CD4-positive, alpha-beta T cell treated with Interleukin-10 for 1 hour (primary cell): ENCODE measurements at regions not wholly inside any gene's neighbourhood (a gene's known extent, or its start where the extent isn't known, plus 50 kb on each side); places are given as distances from the start of the nearest gene placed in this dataset.
A peak's percentile ranks its signal among the peaks of the same experiment; 100 is the strongest.
"Not testable (repeated sequence)": the region's sequence is repeated elsewhere in the genome, so short reads cannot be mapped to it uniquely, and the experiment has no call there.

Experiments
- DNase-seq: peaks from one replicate; pipeline ENCODE4 v3.0.0-alpha.2; 2020

DNA sequence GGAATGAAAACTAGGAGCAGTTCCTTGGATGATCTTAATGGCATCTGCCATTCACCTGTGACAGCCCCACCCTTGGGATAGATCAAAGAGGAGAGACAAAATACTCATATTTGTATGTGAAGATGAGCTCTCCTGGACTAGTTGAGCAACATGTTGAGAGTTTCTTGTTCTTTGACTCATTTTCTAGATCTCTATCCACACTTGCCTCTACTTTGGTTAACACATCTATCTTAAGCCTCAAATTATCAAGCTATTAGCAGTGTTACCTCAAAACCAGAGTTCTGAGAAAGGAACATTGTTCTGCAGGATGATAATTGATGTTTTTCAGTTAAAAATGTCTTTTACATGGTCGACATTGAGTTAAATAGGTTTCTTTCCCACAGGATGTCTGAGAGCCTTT lies 94.2 kb upstream of the TEX13D start:
- no peak for DNase-seq

- peak; percentile 33 for DNase-seq
Observed at GRCh38 chrX:124239324-124239723, 93.1 kb upstream of the TEX13D start.

GRCh38 chrX:124239911-124240310 lies 92.5 kb upstream of the TEX13D start:
- peak; percentile 56 for DNase-seq

DNA sequence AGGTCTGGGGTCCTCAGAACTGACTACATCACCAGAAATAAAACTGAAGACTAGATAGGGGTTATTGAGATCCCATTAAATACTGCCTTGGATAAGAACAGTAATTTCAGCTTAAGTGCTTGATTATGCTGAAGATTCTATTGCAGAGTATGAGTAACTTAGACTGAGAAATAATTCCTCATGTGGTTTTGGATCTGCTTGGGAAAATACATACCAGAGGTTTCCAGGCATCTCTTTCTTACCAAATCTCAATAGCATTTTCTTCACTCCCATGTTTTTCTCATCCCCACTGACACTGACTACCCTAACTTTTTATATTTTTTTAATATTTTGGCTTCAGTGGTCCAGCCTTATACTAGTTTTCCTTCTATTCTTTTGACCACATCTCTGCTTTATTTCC lies 92.0 kb upstream of the TEX13D start:
- DNase-seq: no peak

GRCh38 chrX:124242131-124242530 lies 90.3 kb upstream of the TEX13D start:
- DNase-seq: no peak

DNA sequence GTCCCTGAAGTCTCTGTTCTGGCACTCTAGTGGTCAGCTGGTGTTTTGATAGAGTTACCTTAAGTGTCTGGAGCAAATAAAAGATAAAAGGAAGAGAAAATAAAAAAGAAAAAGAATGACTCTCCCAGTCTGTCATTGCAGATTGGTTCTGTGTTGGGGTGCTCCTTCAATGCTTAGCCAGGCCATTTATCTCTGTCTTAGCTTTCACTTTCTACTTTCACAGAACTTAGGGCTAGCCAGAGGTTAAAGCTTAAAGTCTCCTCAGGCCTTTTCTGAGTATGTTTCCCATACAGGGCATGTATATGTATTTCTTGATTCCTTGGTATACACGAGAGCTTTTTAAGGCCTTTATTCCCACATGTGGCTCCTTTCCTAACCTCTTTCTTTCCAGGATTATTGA lies 83.1 kb upstream of the TEX13D start:
- DNase-seq: no peak

DNA sequence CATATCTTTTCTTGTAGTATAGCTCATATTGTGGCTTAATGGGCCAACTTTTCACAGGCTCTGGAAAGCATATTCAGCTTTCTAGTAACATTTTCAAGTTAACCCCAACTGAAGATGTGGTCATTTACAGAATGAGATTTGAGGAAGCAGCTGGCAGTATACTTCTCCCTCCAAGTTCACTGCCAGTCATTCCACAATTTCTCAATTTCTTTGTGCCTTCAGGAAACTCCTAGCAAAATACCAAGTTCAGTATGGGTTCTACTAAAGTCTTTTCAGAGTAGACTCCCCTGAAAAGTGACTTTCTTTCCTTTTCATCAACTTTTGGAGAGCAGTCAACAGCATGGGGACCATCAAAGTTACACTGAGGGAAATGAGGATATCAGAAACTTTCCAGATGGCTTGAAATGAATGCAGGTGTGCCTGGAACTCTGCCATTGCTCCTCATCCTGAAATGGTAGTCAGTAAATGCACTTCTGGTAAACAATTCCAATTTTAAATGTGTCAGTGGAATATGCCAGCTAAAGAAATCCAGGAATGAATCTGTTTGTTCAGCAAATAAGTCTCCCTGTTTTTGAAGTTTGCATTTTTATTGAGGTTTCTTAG lies 81.5 kb upstream of the TEX13D start:
- no peak for DNase-seq

- DNase-seq: no peak
Observed at GRCh38 chrX:124254611-124255010, 77.8 kb upstream of the TEX13D start.

GRCh38 chrX:124256216-124256615 lies 76.2 kb upstream of the TEX13D start:
- DNase-seq: no peak

DNA sequence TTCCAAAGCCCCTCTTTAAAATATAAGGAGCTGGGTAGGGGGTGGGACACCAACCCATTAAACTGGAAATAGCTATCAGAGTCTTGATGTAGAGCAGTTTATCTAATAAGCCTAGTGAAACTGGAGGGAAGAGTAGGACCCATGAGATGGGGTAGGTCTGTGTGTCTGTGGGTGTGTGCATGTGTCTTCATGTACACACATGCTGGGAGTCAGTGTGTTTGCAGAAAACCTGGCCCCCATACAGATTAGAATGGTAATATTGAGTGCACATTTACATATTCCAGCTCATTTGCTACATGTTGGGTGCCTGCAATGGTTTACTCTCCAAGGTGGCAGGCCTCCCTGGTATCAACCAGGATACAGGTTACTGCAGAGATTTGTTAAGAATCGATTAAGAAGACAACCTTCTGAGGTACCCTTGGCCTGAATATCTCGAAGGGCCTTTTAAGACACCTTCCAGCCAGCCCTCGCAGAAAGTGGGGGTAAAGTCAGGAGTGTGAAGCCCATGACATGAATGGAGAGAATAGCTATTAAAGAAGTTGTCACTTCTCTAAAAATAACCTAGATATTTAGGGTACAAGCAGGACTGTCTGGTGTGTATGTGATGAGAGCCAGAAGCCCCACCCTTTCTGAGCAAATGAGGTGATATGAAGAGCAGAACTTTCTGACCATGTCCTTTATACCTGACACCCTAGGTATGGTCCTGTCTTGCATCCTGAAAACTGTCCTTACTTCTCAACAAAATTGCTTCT lies 75.7 kb upstream of the TEX13D start:
- no peak for DNase-seq

GRCh38 chrX:124257924-124258702 lies 74.3 kb upstream of the TEX13D start:
- no peak for DNase-seq

- DNase-seq: no peak
Observed at GRCh38 chrX:124260845-124261244, 71.6 kb upstream of the TEX13D start.

- DNase-seq: no peak
Observed at GRCh38 chrX:124263743-124264142, 68.7 kb upstream of the TEX13D start.

DNA sequence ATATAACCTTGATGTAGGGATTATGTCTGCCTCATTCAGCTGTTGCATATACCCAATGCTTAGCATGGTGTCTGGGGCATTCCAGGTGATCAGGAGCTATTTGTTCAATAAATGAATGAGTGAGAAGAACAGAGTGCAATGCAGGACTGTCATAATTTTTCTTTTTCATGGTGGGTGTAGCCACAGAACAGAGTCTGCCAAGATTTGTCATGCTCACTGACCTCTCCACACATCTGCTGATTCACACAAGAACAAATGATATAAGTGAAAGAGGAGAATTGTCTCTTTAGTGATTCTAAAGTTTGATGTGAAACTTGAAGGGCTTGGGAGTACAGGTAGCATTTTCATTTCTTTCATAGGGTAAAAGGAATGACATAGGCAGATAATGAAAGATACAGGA lies 64.4 kb upstream of the TEX13D start:
- DNase-seq: no peak

DNA sequence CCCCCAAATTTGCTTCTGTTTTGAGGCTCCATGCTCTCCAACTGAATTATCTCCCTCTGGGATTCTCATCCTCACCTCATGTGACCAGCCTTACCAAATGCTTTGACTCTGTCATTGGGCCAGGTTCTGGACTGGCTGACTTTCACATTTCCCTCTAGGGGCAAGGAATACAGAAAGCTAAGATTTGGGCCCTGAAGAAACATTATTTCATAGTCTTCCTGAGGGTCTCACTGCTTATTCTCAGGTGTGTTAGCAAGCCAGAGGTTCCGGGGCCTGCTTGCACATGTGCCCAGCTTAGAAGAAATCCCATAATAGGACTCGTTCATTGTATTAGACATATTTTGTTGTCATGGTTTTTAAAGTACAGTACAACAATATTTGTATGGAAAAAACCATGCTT lies 62.6 kb upstream of the TEX13D start:
- DNase-seq: no peak

GRCh38 chrX:124271599-124271998 lies 60.9 kb upstream of the TEX13D start:
- DNase-seq: not testable (repeated sequence)

GRCh38 chrX:124272370-124272982 lies 60.0 kb upstream of the TEX13D start:
- DNase-seq: no peak

DNA sequence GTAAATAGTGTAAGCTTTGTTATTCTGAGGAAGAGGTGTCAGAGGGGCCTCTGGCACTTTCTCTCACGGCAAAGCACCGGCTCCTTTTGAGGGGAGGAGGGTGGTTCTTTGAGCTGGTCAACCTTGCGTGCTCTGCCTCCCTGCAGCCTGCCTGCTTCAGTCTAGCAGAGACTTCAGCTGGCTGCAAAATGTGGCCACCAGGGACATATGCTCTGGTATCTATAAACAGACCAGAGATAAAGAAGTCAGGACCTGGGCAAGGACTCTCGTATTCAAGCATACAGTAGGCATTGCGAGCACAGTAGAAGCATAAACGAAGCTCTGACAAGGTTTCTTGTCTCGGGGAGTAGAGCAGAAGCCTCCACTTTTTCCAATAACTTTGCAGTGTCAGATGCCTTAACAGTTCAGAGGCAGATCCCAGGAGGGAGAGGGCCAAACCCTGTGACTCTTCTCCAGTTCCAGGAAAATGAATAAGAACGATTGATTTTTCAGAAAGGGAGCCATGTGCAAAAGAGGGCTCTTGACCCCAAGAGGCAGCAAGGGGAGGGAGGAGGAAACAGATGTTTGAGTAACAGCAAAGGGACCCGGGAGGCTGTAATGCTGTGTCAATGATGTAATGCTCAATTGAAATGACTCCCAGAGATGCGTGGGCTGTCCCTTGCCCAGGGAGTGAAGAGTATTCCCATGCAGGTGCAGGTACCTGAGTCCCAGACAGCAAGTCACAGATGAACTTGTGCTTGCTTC lies 57.9 kb upstream of the TEX13D start:
- no peak for DNase-seq

DNA sequence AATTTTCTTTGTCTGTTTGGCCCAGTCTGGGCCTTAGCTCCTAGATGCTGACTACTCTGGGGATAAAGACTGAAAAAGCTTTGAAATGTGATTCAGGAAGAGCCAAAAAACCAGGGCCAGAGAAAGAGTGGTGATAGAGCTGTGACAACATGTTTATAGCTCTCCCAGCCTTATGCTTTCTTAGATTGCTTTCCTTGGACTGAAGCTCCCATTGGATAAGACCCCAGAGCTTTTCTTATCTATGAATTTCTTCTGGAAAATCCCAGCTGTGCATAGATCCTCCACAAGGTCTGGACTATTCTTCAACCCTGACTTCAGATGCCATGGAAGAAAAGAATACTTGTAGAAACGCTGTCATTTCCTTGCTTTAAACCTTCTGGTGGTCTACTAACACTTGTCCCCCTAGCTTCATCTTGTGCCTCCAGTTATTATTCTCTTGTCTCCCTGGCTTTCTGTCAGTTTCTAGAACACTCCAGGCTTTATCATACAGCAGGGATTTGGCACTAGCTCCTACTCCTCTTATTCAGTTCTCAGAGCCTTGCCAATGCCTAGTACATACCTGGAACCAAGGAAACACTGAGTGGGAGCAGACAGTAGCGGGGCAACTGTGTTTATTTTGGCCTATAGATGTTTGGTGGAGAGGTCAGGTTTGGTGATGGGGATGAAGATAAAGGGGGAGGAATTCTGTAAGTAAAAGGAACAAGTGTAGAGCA lies 57.1 kb upstream of the TEX13D start:
- DNase-seq: no peak

DNA sequence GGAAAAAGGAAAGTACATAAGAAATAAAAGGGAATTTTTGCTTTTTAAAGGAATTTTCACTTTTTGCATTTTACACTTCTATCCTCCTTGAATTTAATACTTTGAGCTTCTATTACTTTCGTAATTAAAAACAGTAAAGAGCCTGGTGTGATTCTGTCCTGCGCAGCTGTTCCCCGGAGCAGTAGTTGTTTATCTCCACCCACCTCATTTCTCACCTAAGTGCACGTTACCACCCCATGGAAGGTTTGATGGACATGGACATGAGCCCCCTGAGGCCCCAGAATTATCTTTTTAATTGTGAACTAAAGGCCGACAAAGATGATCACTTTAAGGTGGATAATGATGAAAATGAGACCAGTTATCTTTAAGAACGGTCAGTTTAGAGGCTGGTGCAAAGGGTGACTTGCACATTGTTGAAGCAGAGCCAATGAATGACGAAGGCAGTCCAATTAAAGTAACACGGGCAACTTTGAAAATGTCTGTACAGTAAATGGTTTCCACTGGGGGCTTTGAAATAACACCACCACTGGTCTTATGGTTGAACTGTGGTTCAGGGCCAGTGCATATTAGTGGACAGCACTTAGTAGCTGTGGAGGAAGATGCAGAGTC lies 52.1 kb upstream of the TEX13D start:
- DNase-seq: no peak

- DNase-seq: no peak
Observed at GRCh38 chrX:124282580-124282979, 49.9 kb upstream of the TEX13D start.
